IgD-negative memory B cell (primary cell): ENCODE measurements at regions not wholly inside any gene's neighbourhood (a gene's known extent, or its start where the extent isn't known, plus 50 kb on each side); places are given as distances from the start of the nearest gene placed in this dataset.

ENCODE experiments used
- H3K27ac Mint-ChIP-seq, 3 donors: one replicate each; pipeline ENCODE4 v1.8.0; 2020 to 2022; ENCODE audit warnings: mild to moderate bottlenecking in 3 of 3, mixed read lengths in 3 of 3, moderate library complexity in 1 of 3
- H3K27me3 Mint-ChIP-seq: one replicate; pipeline ENCODE4 v1.8.0; 2021; ENCODE audit warnings: mixed read lengths
- H3K36me3 Mint-ChIP-seq: one replicate; pipeline ENCODE4 v1.8.0; 2020; ENCODE audit warnings: mild to moderate bottlenecking, mixed read lengths
- H3K4me1 Mint-ChIP-seq, 3 donors: one replicate each; pipeline ENCODE4 v1.8.0; 2020 to 2022; ENCODE audit warnings: mixed read lengths in 3 of 3, mild to moderate bottlenecking in 1 of 3
- H3K4me3 Mint-ChIP-seq, 4 donors: one replicate each; pipeline ENCODE4 v1.8.0; 2020 to 2022; ENCODE audit warnings: mild to moderate bottlenecking in 4 of 4, mixed read lengths in 4 of 4, moderate library complexity in 3 of 4
- H3K9me3 Mint-ChIP-seq, 3 donors: one replicate each; pipeline ENCODE4 v1.8.0; 2020 to 2021; ENCODE audit warnings: mixed read lengths in 3 of 3, mild to moderate bottlenecking in 1 of 3

DNA sequence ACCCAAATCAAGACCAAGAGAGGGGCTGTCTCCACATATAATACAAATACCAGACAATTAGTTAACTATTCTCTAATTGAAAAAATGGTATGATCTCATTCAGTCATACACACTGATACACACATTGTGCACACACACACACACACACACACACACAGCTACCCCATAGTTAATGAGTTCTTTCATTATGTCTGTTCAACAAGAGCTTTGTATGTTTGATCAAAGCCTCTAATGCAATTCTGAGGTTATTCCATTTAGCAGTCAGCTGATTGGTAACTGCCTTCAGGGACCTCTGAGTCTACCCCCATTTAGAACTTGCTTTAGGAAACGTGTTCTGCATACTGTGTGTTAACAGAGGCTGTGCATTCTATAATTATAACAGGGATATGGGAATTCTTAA is 741.4 kb upstream of the LRRTM4 start:
- Mint-ChIP-seq H3K4me3 (no peak overlapping the region), H3K36me3 (no peaks in the 10 kb centered on the region), H3K9me3 (peaks cover 3 to 6% (median 5%) of the 10 kb centered on the region in 3 donors), H3K27me3 (no peaks in the 10 kb centered on the region), H3K4me1 (no peaks in the 10 kb centered on the region), H3K27ac (no peak overlapping the region)

DNA sequence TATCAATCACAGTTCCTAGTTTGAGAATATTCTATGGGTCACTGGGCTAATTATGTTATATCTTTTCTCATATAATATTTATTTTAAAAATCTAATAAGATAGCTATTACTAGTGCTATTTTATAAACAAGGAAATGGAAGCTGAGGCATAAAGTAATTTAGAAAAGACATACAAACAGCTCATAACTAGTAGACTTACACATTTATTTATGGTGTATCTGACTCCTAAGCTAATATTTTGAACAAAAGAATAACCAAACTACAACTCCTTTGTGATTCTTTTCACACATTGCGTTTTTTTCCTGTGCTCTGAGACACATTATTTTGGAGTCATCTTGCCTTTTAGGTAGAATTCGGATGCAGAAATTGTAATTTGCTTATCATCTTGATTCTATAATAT is 742.0 kb upstream of the LRRTM4 start:
- H3K4me3 Mint-ChIP-seq = no peak overlapping the region
- peaks cover 3 to 5% (median 4%) of the 10 kb centered on the region in 3 donors for H3K9me3 Mint-ChIP-seq
- H3K27ac Mint-ChIP-seq = no peak overlapping the region
- no peaks in the 10 kb centered on the region for H3K27me3 Mint-ChIP-seq
- no peaks in the 10 kb centered on the region for H3K36me3 Mint-ChIP-seq
- no peaks in the 10 kb centered on the region for H3K4me1 Mint-ChIP-seq

DNA sequence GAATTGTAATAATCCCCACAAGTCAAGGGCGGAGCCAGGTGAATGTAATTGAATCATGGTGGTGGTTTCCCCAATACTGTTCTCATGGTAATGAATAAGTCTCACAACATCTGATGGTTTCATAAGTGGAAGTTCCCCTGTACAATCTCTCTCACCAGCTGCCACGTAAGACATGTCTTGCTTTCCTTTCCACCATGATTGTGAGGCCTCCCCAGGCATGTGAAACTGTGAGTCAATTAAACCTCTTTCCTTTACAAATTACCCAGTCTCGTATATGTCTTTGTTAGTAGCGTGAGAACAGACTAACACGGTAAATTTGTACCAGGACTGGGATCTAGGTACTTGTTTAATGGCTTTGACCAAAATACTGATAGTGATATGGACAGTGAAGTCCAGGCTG is 744.3 kb upstream of the REG3G start:
- Mint-ChIP-seq H3K36me3 (no peaks in the 10 kb centered on the region), H3K27me3 (no peaks in the 10 kb centered on the region), H3K9me3 (peaks cover 0 to 5% (median 2%) of the 10 kb centered on the region in 3 donors), H3K4me3 (no peak overlapping the region), H3K4me1 (no peaks in the 10 kb centered on the region), H3K27ac (no peak overlapping the region)

DNA sequence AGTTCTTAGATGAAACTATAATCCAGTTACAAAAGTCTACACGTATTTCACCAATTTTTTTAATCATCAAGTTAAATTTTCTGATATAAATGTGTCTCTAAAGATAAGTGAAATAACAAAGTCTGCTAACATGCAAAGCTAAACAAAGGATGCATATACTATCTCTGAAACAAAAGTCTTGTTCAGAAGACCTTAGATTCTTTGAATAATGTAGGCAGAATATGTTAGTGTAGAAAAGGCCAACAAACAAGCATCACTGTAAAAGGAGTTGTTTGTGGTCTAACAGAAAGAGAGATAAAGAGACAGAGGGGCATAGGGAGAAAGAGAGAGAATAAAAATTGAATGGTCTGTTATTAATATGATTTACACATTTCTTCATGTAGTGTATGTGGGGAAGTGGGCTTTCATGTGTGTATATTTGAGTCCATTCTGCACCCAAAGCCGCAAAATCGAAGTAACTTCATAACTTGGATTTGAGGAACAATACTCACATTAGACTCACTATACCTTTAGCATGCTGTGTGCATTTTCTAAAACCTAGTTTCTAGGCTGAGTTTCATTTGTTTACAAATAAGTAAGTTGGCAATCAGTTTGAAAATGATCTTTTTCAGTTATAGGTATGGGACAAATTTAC is 734.8 kb upstream of the REG3G start:
- H3K4me3 Mint-ChIP-seq = no peak overlapping the region
- no peak overlapping the region for H3K27ac Mint-ChIP-seq
- no peaks in the 10 kb centered on the region for H3K4me1 Mint-ChIP-seq
- no peaks in the 10 kb centered on the region for H3K27me3 Mint-ChIP-seq
- peaks cover 1% of the 10 kb centered on the region for H3K36me3 Mint-ChIP-seq
- H3K9me3 Mint-ChIP-seq = peaks cover 4 to 9% (median 5%) of the 10 kb centered on the region in 3 donors

DNA sequence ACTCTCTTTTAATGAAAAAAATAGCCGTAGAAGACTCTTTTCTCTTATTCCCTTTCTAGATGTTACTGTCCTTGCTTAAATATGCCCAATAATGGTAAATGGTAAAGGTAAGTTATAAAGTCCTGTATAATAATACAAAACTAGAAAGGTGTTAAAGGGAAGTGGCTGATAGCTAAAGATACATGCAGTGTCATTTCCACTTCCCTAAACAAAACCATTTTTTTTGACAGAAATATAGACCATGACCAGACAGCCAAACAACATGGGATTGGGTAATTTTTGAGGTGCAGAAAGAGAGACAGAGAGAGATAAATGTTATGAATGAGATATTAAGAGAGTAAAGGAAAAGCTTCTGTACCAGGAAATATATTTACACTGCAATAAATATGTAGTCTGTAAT is 731.7 kb upstream of the REG3G start:
- Mint-ChIP-seq H3K4me3 (no peak overlapping the region), H3K27me3 (no peaks in the 10 kb centered on the region), H3K27ac (no peak overlapping the region), H3K4me1 (no peaks in the 10 kb centered on the region), H3K9me3 (peaks cover 0 to 6% (median 3%) of the 10 kb centered on the region in 3 donors), H3K36me3 (peaks cover 1% of the 10 kb centered on the region)

DNA sequence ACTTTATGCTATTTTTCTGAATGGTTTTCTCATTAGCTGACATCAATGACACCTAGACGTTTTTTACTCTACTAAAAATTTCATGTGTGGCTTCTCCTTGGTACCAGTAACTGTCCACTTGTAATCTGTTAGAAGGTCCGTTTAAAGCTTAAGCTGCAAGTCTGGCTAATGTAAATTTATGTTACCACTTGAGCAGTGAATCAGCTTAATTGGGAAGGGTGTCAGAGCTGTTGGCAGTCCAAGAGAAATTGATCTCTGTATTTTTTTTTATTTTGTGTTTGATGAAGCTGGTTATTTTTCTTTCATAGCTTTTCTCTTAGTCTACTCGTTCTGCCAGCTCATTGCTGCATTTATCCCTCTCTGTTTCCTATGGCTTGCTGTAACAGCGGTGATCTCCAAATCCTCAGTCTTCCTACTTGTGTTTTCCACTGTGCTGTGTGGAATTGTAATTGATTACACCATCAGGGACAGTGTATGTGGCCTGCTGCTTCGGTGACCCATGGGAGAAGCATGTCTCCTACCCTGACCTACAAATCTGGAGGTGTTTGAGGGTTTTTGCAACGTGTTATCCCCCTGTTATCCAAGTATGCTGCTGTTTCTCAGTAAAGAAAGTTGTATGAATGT is 724.2 kb upstream of the REG3G start:
- no peaks in the 10 kb centered on the region for H3K36me3 Mint-ChIP-seq
- H3K9me3 Mint-ChIP-seq = peaks cover 0 to 6% (median under 1%) of the 10 kb centered on the region in 3 donors
- no peaks in the 10 kb centered on the region for H3K27me3 Mint-ChIP-seq
- H3K4me3 Mint-ChIP-seq = no peak overlapping the region
- no peaks in the 10 kb centered on the region for H3K4me1 Mint-ChIP-seq
- no peak overlapping the region for H3K27ac Mint-ChIP-seq

DNA sequence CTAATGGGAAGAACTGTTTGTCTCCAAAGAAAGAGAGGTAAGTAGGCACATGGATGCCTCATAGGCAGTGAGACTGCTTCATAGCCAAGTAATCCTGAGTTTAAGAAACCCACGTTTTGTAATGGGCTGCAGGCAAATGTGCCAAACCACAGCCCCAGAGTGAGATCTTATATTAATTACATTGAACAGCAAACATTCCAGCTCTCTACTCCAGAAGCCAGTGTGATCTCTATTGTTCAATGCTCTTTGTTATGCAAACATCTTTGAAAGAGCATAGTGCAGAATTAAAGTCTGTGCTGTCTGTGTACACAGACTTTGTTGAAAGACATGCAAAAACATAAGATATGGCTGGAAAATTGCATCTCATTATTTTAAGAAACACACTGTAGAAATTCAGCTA is 720.8 kb upstream of the REG3G start:
- Mint-ChIP-seq H3K4me3 (no peak overlapping the region), H3K9me3 (peaks cover 2 to 10% (median 3%) of the 10 kb centered on the region in 3 donors), H3K27me3 (no peaks in the 10 kb centered on the region), H3K4me1 (no peaks in the 10 kb centered on the region), H3K36me3 (no peaks in the 10 kb centered on the region), H3K27ac (no peak overlapping the region)

DNA sequence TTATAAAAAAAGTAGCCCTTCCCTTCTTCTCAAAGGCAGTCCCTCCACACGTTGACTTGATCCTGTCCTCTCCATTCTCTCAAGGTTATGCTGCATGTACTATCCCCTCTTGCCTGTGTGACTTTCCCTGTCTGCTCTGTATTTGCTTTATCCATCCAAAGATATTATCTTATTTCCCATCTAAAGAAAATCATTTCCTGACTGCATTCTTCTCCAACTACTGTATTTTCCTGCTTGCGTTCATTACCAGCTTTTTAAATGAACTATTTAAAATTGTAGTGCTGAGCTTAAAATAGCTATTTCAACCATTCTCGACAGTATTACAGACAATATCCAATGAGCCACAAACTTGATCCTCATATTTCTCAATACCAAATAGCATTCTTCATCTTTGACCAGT is 716.0 kb upstream of the REG3G start:
- peaks cover 2 to 7% (median 6%) of the 10 kb centered on the region in 3 donors for H3K9me3 Mint-ChIP-seq
- no peak overlapping the region for H3K27ac Mint-ChIP-seq
- no peaks in the 10 kb centered on the region for H3K36me3 Mint-ChIP-seq
- no peaks in the 10 kb centered on the region for H3K27me3 Mint-ChIP-seq
- no peak overlapping the region for H3K4me3 Mint-ChIP-seq
- no peaks in the 10 kb centered on the region for H3K4me1 Mint-ChIP-seq

DNA sequence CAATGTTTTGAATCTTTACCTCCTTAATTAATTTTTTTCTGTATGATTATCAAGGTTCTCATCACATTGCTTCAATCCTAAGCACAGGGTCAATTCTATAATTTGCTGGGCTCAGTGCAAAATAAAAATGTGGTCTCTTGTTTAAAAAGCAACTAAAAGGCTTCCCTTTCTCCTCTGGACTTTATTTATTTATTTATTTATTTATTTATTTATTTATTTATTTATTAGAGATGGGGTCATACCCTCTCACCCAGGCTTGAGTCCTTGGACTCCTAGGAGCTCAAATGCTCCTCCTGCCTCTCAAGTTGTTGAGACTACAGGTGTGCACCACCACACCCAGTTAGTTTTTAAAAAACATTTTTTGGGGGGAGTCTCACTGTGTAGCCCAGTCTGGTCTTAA is 710.1 kb upstream of the REG3G start:
- Mint-ChIP-seq H3K27me3 (no peaks in the 10 kb centered on the region), H3K4me3 (no peak overlapping the region), H3K9me3 (peaks cover 0 to 6% (median 6%) of the 10 kb centered on the region in 3 donors), H3K36me3 (no peaks in the 10 kb centered on the region), H3K27ac (no peak overlapping the region), H3K4me1 (no peaks in the 10 kb centered on the region)

DNA sequence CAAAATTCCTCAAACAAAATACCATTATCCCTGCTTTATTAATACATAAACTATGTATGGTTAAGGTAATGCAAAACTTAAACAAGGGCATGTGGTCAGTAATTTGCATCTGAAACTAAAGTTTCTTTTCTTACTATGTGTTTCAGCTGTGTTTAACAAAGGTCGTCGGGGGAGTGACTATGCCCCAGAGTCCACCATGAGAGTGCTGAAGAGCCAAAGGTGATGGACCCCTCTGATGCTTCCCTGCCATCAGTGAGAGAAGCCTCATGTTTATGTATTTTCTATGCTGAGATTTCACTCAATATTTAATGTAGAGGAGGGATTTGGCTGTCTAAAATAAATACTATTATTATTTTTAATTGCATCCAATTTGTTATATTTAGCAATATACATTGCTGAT is 707.2 kb upstream of the REG3G start:
- Mint-ChIP-seq H3K27ac (no peak overlapping the region), H3K27me3 (no peaks in the 10 kb centered on the region), H3K9me3 (peaks cover 4 to 11% (median 6%) of the 10 kb centered on the region in 3 donors), H3K36me3 (no peaks in the 10 kb centered on the region), H3K4me3 (no peak overlapping the region), H3K4me1 (no peaks in the 10 kb centered on the region)

DNA sequence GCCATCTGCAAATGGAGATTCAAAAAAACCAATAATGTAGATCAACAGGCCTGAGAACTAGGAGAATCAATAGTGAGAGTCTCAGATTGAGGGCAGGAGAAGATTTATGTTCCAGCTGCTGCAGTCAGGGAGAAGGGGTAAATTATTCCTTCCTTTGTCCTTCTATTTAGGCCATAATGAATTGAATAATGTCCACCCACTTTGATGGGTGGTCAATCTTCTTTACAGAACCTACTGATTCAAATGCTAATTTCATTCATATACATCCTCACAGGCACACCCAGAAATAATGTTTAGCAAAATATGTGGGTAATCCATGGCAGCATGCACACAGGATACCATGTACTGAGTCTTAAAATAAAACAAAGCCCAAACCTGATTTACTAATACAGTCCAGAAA is 695.3 kb upstream of the REG3G start:
- Mint-ChIP-seq H3K9me3 (peaks cover 1 to 6% (median 3%) of the 10 kb centered on the region in 3 donors), H3K4me1 (no peaks in the 10 kb centered on the region), H3K36me3 (no peaks in the 10 kb centered on the region), H3K4me3 (no peak overlapping the region), H3K27ac (peak overlapping the region in 1 of 3 donors; percentile 59), H3K27me3 (no peaks in the 10 kb centered on the region)

DNA sequence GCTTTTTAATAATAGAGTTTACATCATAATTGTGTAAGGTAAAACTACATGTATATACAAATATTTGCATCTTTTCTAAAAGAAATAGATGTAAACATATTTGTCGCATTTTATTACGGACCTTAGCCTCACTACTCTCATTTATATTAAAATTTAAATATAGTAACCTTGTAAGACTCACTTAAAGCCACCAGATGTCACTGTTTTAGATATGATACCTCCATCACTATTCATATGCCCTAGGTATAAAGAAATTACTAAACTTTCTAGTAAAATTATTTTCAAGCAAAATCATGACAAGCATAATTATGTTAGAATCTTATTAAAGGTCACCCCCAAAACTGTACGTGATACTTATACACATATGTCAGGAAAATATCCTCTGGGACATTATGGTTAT is 674.3 kb upstream of the REG3G start:
- H3K36me3 Mint-ChIP-seq = no peaks in the 10 kb centered on the region
- no peak overlapping the region for H3K27ac Mint-ChIP-seq
- no peaks in the 10 kb centered on the region for H3K27me3 Mint-ChIP-seq
- no peak overlapping the region for H3K4me3 Mint-ChIP-seq
- H3K4me1 Mint-ChIP-seq = no peaks in the 10 kb centered on the region
- peaks cover 4 to 14% (median 6%) of the 10 kb centered on the region in 3 donors for H3K9me3 Mint-ChIP-seq

DNA sequence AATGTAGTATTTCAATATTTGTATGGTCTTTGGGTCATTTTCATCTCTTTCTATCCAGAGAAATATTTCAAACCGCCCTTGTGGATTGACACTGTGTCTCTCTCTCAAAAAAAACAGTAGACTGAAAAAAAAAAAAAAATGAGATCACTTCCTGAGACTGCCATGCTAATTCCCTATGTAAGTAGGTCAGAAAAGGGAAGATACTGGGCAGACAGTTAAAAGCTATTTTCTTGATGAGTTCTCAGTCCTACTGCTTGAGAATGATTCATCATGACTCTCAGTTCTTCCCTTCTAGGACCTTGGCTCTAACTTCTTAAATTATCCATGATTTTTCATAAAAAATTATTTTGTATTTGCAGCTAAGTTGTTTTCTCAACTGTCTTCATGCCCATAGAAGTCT is 672.3 kb upstream of the REG3G start:
- H3K9me3 Mint-ChIP-seq = peaks cover 4 to 14% (median 6%) of the 10 kb centered on the region in 3 donors
- no peak overlapping the region for H3K27ac Mint-ChIP-seq
- no peaks in the 10 kb centered on the region for H3K27me3 Mint-ChIP-seq
- H3K36me3 Mint-ChIP-seq = no peaks in the 10 kb centered on the region
- no peaks in the 10 kb centered on the region for H3K4me1 Mint-ChIP-seq
- no peak overlapping the region for H3K4me3 Mint-ChIP-seq

DNA sequence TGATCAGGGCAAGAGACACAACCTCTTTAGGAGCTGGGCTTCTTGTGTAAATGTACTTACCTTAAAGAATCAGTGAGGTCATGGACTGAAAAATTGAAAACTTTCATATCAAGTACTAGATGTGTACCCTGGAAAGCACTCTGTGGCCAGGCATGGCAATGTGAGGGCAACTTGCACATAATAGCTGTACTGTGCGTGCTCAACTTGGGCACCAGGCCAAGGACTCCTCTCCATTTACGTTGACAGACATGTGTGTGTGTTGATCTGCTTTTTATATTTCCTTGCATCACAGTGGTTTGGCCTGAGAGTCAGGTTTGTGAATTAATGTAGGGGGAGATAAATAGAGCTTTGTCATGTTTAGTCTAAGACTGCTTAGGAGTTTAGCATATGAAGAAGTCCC is 669.5 kb upstream of the REG3G start:
- no peak overlapping the region for H3K4me3 Mint-ChIP-seq
- H3K4me1 Mint-ChIP-seq = no peaks in the 10 kb centered on the region
- H3K27me3 Mint-ChIP-seq = no peaks in the 10 kb centered on the region
- H3K9me3 Mint-ChIP-seq = peaks cover 4 to 14% (median 6%) of the 10 kb centered on the region in 3 donors
- H3K27ac Mint-ChIP-seq = no peak overlapping the region
- H3K36me3 Mint-ChIP-seq = no peaks in the 10 kb centered on the region

DNA sequence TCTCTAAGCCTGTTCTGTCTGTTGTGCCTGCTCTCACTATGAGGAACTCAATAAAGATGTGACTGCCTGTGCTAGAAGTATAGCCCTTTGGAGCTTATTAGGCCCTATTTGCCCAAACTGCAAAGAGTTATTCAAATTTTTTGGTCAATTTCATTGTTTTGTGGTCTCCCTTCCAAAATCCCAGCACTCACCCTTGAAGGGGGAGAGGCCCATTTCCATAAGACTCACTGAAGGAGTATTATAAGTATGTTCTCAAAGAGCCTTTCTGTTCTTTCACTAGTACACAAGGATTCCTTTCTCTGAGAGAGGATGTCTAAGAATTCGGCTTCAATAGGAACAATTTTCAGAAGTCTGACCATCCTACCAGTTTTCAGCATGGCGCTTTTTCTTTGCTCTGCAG is 641.9 kb upstream of the REG3G start:
- Mint-ChIP-seq H3K4me1 (no peaks in the 10 kb centered on the region), H3K4me3 (no peak overlapping the region), H3K27me3 (no peaks in the 10 kb centered on the region), H3K36me3 (no peaks in the 10 kb centered on the region), H3K9me3 (peaks cover 3 to 7% (median 5%) of the 10 kb centered on the region in 3 donors), H3K27ac (no peak overlapping the region)

DNA sequence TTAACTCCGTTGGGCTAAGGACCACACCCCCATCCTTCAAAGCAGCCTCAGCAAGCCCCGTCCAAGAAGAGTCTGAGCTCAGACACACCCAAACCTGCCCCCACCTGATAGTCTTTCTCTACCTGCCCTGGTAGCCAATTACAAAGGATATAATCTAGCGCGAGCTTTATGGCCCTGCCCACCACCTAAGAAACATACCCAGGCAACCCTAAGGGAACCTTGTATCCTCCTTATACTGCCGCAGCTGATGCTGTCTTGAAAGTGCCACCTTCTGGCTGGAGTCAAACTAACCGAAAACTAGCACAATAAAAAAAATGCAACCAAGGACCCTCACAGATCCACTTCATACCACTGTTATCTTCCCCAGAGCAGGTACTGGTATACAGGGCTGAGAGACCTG is 628.3 kb upstream of the REG3G start:
- Mint-ChIP-seq H3K36me3 (no peaks in the 10 kb centered on the region), H3K9me3 (peaks cover 2 to 34% (median 5%) of the 10 kb centered on the region in 3 donors), H3K27ac (no peak overlapping the region), H3K27me3 (no peaks in the 10 kb centered on the region), H3K4me1 (no peaks in the 10 kb centered on the region), H3K4me3 (no peak overlapping the region)
